B cell (primary cell): ENCODE measurements at regions not wholly inside any gene's neighbourhood (a gene's known extent, or its start where the extent isn't known, plus 50 kb on each side); places are given as distances from the start of the nearest gene placed in this dataset.

Experiments used
- ATAC-seq: fragments of 200-7000 bp; cut with Tn5 transposase; one replicate; pipeline ENCODE4 v1.10.0; 2021; ENCODE audit warnings: low read depth, mild to moderate bottlenecking, moderate number of reproducible peaks, moderate library complexity
- CTCF ChIA-PET: fragments of 350-600 bp; sonication (Branson Sonifier 250); formaldehyde crosslinking; loops from one replicate; lab custom pipeline; 2021; ENCODE audit warnings: antibody characterized with exemption, inconsistent platforms; lab: Charles Lee
- POLR2A ChIA-PET: fragments of 350-600 bp; sonication (Branson Sonifier 250); formaldehyde crosslinking; loops from one replicate; lab custom pipeline; 2021; ENCODE audit warnings: antibody characterized with exemption; lab: Charles Lee
- DNase-seq: peaks from one replicate; pipeline ENCODE4 v3.0.0; 2013
- H2AFZ ChIP-seq: 2 replicates; pipeline ENCODE4 v1.6.1; 2012; ENCODE audit warnings: mild to moderate bottlenecking, low read depth, low read length; ENCODE audit not compliant: insufficient read depth, poor library complexity, severe bottlenecking
- H3K27ac ChIP-seq, 2 donors: 1 replicate in 1 of 2; 2 replicates in 1 of 2; pipeline ENCODE4 v1.5.1; 2012 to 2013; ENCODE audit warnings: low read length in 2 of 2, mild to moderate bottlenecking in 2 of 2, moderate library complexity in 1 of 2
- H3K27me3 ChIP-seq, 4 experiments: fragments of 200-600 bp in 1 of 4; sonication (generic) in 1 of 4; replicated peaks in 1 of 4; 1 replicate in 2 of 4; 2 replicates in 2 of 4; pipeline versions ENCODE4 v1.6.1 to v1.7.0; 2013 to 2016; ENCODE audit warnings: low read length in 3 of 4, mild to moderate bottlenecking in 2 of 4, mixed read lengths in 1 of 4, moderate library complexity in 1 of 4; ENCODE audit not compliant: insufficient read depth in 4 of 4, control insufficient read depth in 3 of 4; ENCODE audit errors: control extremely low read depth in 1 of 4
- H3K36me3 ChIP-seq, 2 experiments: replicated peaks in 1 of 2; 1 replicate in 1 of 2; 2 replicates in 1 of 2; pipeline versions ENCODE4 v1.6.1 to v1.7.1; 2013; ENCODE audit warnings: low read length in 1 of 2; ENCODE audit not compliant: insufficient read depth in 2 of 2, control insufficient read depth in 1 of 2; ENCODE audit errors: control extremely low read depth in 1 of 2, extremely low read depth in 1 of 2
- H3K4me1 ChIP-seq, 2 donors: fragments of 200-600 bp in 1 of 2; sonication (generic) in 1 of 2; 1 replicate in 1 of 2; 2 replicates in 1 of 2; pipeline versions ENCODE4 v1.5.1 to v1.6.1; 2013 to 2017; ENCODE audit warnings: low read length in 2 of 2; ENCODE audit not compliant: control insufficient read depth in 2 of 2, insufficient read depth in 2 of 2
- H3K4me2 ChIP-seq: replicated peaks from 2 replicates; pipeline ENCODE3; 2012; ENCODE audit warnings: mild to moderate bottlenecking, low read depth, low read length; ENCODE audit not compliant: poor library complexity, severe bottlenecking
- H3K4me3 ChIP-seq, 5 experiments: fragments of 200-600 bp in 1 of 5; sonication (generic) in 1 of 5; 1 replicate in 3 of 5; 2 replicates in 2 of 5; pipeline versions ENCODE4 v1.5.1 to v1.7.0; 2011 to 2016; ENCODE audit warnings: low read length in 4 of 5, mild to moderate bottlenecking in 4 of 5, low read depth in 2 of 5, control low read depth in 1 of 5, moderate library complexity in 1 of 5; ENCODE audit not compliant: insufficient read depth in 1 of 5; ENCODE audit errors: control extremely low read depth in 1 of 5, extremely low read depth in 1 of 5
- H3K79me2 ChIP-seq: fragments of 200-600 bp; sonication (generic); one replicate; pipeline ENCODE4 v1.6.0; 2016; ENCODE audit warnings: low read length; ENCODE audit not compliant: control insufficient read depth, insufficient read depth
- H3K9ac ChIP-seq: fragments of 200-600 bp; sonication (generic); 2 replicates; pipeline ENCODE4 v1.6.1; 2017; ENCODE audit warnings: mild to moderate bottlenecking, low read length, moderate library complexity
- H3K9me3 ChIP-seq, 3 donors: one replicate each; pipeline versions ENCODE4 v1.6.1 to v1.7.1; 2013; ENCODE audit warnings: low read length in 2 of 3; ENCODE audit not compliant: control insufficient read depth in 2 of 3, insufficient read depth in 1 of 3; ENCODE audit errors: control extremely low read depth in 1 of 3
- H4K20me1 ChIP-seq: 2 replicates; pipeline ENCODE4 v1.6.0; 2012; ENCODE audit warnings: mild to moderate bottlenecking, low read length; ENCODE audit not compliant: insufficient read depth, control insufficient read depth, poor library complexity, severe bottlenecking
- H3K27ac Mint-ChIP-seq: one replicate; pipeline ENCODE4 v1.8.0; 2021; ENCODE audit warnings: mixed read lengths
- H3K27me3 Mint-ChIP-seq: one replicate; pipeline ENCODE4 v1.8.0; 2021; ENCODE audit warnings: mixed read lengths
- H3K4me1 Mint-ChIP-seq: one replicate; pipeline ENCODE4 v1.8.0; 2021; ENCODE audit warnings: mixed read lengths
- H3K4me3 Mint-ChIP-seq: one replicate; pipeline ENCODE4 v1.8.0; 2021; ENCODE audit warnings: mixed read lengths
- H3K9me3 Mint-ChIP-seq: one replicate; pipeline ENCODE4 v1.8.0; 2022; ENCODE audit warnings: mixed read lengths; ENCODE audit not compliant: insufficient read depth
- CTCF ChIP-seq: fragments of 200-600 bp; IDR thresholded peaks from one replicate; pipeline ENCODE4 v1.8.0; 2022; ENCODE audit warnings: antibody characterized with exemption, mild to moderate bottlenecking
- EZH2 ChIP-seq: IDR thresholded peaks from 2 replicates; pipeline ENCODE4 v1.6.1; 2012; ENCODE audit warnings: borderline replicate concordance, low read depth, mild to moderate bottlenecking, moderate library complexity, low read length; ENCODE audit not compliant: insufficient read depth, poor library complexity, severe bottlenecking
- WGBS: methylation state at CpG from one replicate; pipeline ENCODE4 v1.1.5; 2013; ENCODE audit warnings: missing lambda C conversion rate; ENCODE audit not compliant: insufficient coverage; 5-methylcytosine and 5-hydroxymethylcytosine counted together
- intact Hi-C: fragments of 100-400 bp; cut with micrococcal nuclease; formaldehyde crosslinking; loops from one replicate; pipeline ENCODE4 v1.10.0; 2022

- Mint-ChIP-seq H3K27me3 (peaks cover 5% of the 10 kb centered on the region), H3K9me3 (peaks cover 2% of the 10 kb centered on the region), H3K27ac (no peak overlapping the region), H3K4me3 (no peak overlapping the region), H3K4me1 (no peaks in the 10 kb centered on the region)
- Histone ChIP-seq H3K4me2 (no peak overlapping the region), H3K27me3 (no peaks in the 10 kb centered on the region), H3K4me3 (no peak overlapping the region), H3K36me3 (no peaks in the 10 kb centered on the region), H3K9ac (no peak overlapping the region), H4K20me1 (no peaks in the 10 kb centered on the region), H2AFZ (no peak overlapping the region), H3K27ac (no peak overlapping the region), H3K9me3 (peaks cover 0 to 7% (median 0%) of the 10 kb centered on the region in 3 donors), H3K79me2 (no peaks in the 10 kb centered on the region), H3K4me1 (no peaks in the 10 kb centered on the region)
- CTCF ChIA-PET = no interaction called here
- WGBS = 84% methylated on average over 11 of the region's 12 CpGs
- ATAC-seq = no peak
- intact Hi-C loops = no loop called here
- DNase-seq = no peak
- TF ChIP-seq EZH2 = no peak
- no peak for TF ChIP-seq CTCF
- POLR2A ChIA-PET = no interaction called here
Observed at GRCh38 chr18:22470248-22471235, 52.8 kb upstream of the CTAGE1 start.

- Histone ChIP-seq H3K9me3 (peaks cover 0 to 7% (median 0%) of the 10 kb centered on the region in 3 donors), H3K4me1 (no peaks in the 10 kb centered on the region), H3K9ac (no peak overlapping the region), H4K20me1 (no peaks in the 10 kb centered on the region), H3K4me3 (no peak overlapping the region), H3K79me2 (no peaks in the 10 kb centered on the region), H3K36me3 (no peaks in the 10 kb centered on the region), H3K27ac (no peak overlapping the region), H2AFZ (no peak overlapping the region), H3K27me3 (no peaks in the 10 kb centered on the region), H3K4me2 (no peak overlapping the region)
- peaks cover 5% of the 10 kb centered on the region for H3K27me3 Mint-ChIP-seq
- ChIA-PET CTCF (no interaction called here), POLR2A (no interaction called here)
- H3K9me3 Mint-ChIP-seq = peaks cover 2% of the 10 kb centered on the region
- H3K4me1 Mint-ChIP-seq = no peaks in the 10 kb centered on the region
- WGBS = 100% methylated on average over 5 of the region's 8 CpGs
- no peak overlapping the region for H3K27ac Mint-ChIP-seq
- H3K4me3 Mint-ChIP-seq = no peak overlapping the region
- intact Hi-C loops = no loop called here
- no peak for ATAC-seq
- TF ChIP-seq CTCF (no peak), EZH2 (no peak)
- no peak for DNase-seq
Observed at GRCh38 chr18:22471546-22472131, 53.9 kb upstream of the CTAGE1 start.
